ENCODE measurements at regions not wholly inside any gene's neighbourhood (a gene's known extent, or its start where the extent isn't known, plus 50 kb on each side); places are given as distances from the start of the nearest gene placed in this dataset.

- Histone ChIP-seq H3K27ac (peak overlapping the region in 4 of 10 donors; percentile 8 to 57 (median 16)), H3K36me3 (no peaks in the 10 kb centered on the region), H3K9me3 (no peaks in the 10 kb centered on the region), H3K4me3 (no peak overlapping the region), H3K4me1 (peaks cover 0 to 21% (median 10%) of the 10 kb centered on the region in 9 donors), H3K27me3 (peaks cover 0 to 21% (median 6%) of the 10 kb centered on the region in 7 donors)
- DNase-seq (no peak), ATAC-seq (peak in 6 of 8 donors; percentile 34 to 74 (median 68))
- 40 to 51% methylated on average over 14 of the region's 14 CpGs for WGBS, 2 donors
- intact Hi-C loops (cut with DNase I) = no loop called here
- no peak for TF ChIP-seq CTCF (IDR thresholded peaks at IDR 0.05)
Observed at GRCh38 chr11:134905928-134906327, 493.9 kb upstream of the B3GAT1 start.

- TF ChIP-seq CTCF (IDR thresholded peaks at IDR 0.05) = no peak
- no peaks in the 10 kb centered on the region for H3K9me3 ChIP-seq
- H3K36me3 ChIP-seq = no peaks in the 10 kb centered on the region
- H3K4me3 ChIP-seq = no peak overlapping the region
- ATAC-seq = peak in 6 of 8 donors; percentile 29 to 81 (median 48)
- peaks cover 0 to 21% (median 6%) of the 10 kb centered on the region in 7 donors for H3K27me3 ChIP-seq
- peak; percentile 42 to 46 for DNase-seq
- 37 to 42% methylated on average over 2 of the region's 2 CpGs for WGBS, 2 donors
- intact Hi-C loops (cut with DNase I) = no loop called here
- H3K4me1 ChIP-seq = peaks cover 0 to 21% (median 10%) of the 10 kb centered on the region in 9 donors
- H3K27ac ChIP-seq = peak overlapping the region in 4 of 10 donors; percentile 8 to 57 (median 16)
Observed at GRCh38 chr11:134905517-134905916, 493.5 kb upstream of the B3GAT1 start.

- 65 to 70% methylated on average over 8 of the region's 8 CpGs for WGBS, 2 donors
- Histone ChIP-seq H3K27me3 (peaks cover 0 to 27% (median 10%) of the 10 kb centered on the region in 7 donors), H3K36me3 (no peaks in the 10 kb centered on the region), H3K4me3 (no peak overlapping the region), H3K27ac (no peak overlapping the region), H3K4me1 (peaks cover 0 to 21% (median 10%) of the 10 kb centered on the region in 9 donors), H3K9me3 (no peaks in the 10 kb centered on the region)
- TF ChIP-seq CTCF (IDR thresholded peaks at IDR 0.05) = no peak
- intact Hi-C loops (cut with DNase I) = no loop called here
- no peak for ATAC-seq
- no peak for DNase-seq
Observed at GRCh38 chr11:134904103-134904790, 492.2 kb upstream of the B3GAT1 start.

- DNase-seq (no peak), ATAC-seq (no peak)
- Histone ChIP-seq H3K4me3 (no peak overlapping the region), H3K27ac (no peak overlapping the region), H3K36me3 (no peaks in the 10 kb centered on the region), H3K9me3 (no peaks in the 10 kb centered on the region), H3K4me1 (peaks cover 0 to 21% (median 10%) of the 10 kb centered on the region in 9 donors), H3K27me3 (peaks cover 0 to 37% (median 10%) of the 10 kb centered on the region in 7 donors)
- intact Hi-C loops (cut with DNase I) = no loop called here
- TF ChIP-seq CTCF (IDR thresholded peaks at IDR 0.05) = no peak
- WGBS, 2 donors = 77 to 78% methylated on average over 9 of the region's 9 CpGs
Observed at GRCh38 chr11:134901955-134902918, 490.2 kb upstream of the B3GAT1 start.

Measured in heart right ventricle (tissue), 16 donors.